CD4-positive, alpha-beta memory T cell (primary cell): ENCODE measurements at regions not wholly inside any gene's neighbourhood (a gene's known extent, or its start where the extent isn't known, plus 50 kb on each side); places are given as distances from the start of the nearest gene placed in this dataset.
"Not testable (repeated sequence)": the region's sequence is repeated elsewhere in the genome, so short reads cannot be mapped to it uniquely, and the experiment has no call there.

Experiments used
- CTCF ChIA-PET: fragments of 350-600 bp; sonication (Branson Sonifier 250); formaldehyde crosslinking; loops from one replicate; lab custom pipeline; 2021; ENCODE audit warnings: inconsistent platforms; ENCODE audit not compliant: partially characterized antibody; lab: Charles Lee
- POLR2A ChIA-PET: fragments of 350-600 bp; sonication (Branson Sonifier 250); formaldehyde crosslinking; loops from one replicate; lab custom pipeline; 2021; ENCODE audit not compliant: partially characterized antibody; lab: Charles Lee
- DNase-seq, 5 donors: peaks; one replicate each; pipeline versions ENCODE4 v3.0.0 to v3.0.0-alpha.2; 2020 to 2022; ENCODE audit warnings: mixed read lengths in 1 of 5
- H3K27ac ChIP-seq: one replicate; pipeline ENCODE4 v1.7.0; 2013; ENCODE audit warnings: low read depth, low read length
- H3K27me3 ChIP-seq: 2 replicates; pipeline ENCODE4 v1.7.0; 2013; ENCODE audit warnings: mild to moderate bottlenecking, low read length, moderate library complexity; ENCODE audit not compliant: insufficient read depth
- H3K36me3 ChIP-seq: 2 replicates; pipeline ENCODE4 v1.7.0; 2013; ENCODE audit warnings: mild to moderate bottlenecking, low read length, moderate library complexity; ENCODE audit not compliant: insufficient read depth
- H3K4me1 ChIP-seq: 2 replicates; pipeline ENCODE4 v1.7.0; 2013; ENCODE audit warnings: mild to moderate bottlenecking, low read length, moderate library complexity; ENCODE audit not compliant: insufficient read depth
- H3K4me3 ChIP-seq, 2 donors: one replicate each; pipeline ENCODE4 v1.7.0; 2013; ENCODE audit warnings: low read length in 2 of 2, mild to moderate bottlenecking in 1 of 2
- H3K9me3 ChIP-seq, 2 donors: one replicate each; pipeline ENCODE4 v1.7.0; 2013; ENCODE audit warnings: low read length in 2 of 2, control low read depth in 1 of 2; ENCODE audit not compliant: control insufficient read depth in 1 of 2
- H3K27ac Mint-ChIP-seq, 7 donors: one replicate each; pipeline ENCODE4 v1.8.0; 2020 to 2021; ENCODE audit warnings: mixed read lengths in 7 of 7, mild to moderate bottlenecking in 6 of 7, inconsistent platforms in 3 of 7, moderate library complexity in 3 of 7
- H3K27me3 Mint-ChIP-seq, 2 donors: one replicate each; pipeline ENCODE4 v1.8.0; 2020 to 2021; ENCODE audit warnings: mixed read lengths in 2 of 2
- H3K36me3 Mint-ChIP-seq, 2 donors: one replicate each; pipeline ENCODE4 v1.8.0; 2020 to 2021; ENCODE audit warnings: mixed read lengths in 2 of 2, inconsistent platforms in 1 of 2, mild to moderate bottlenecking in 1 of 2
- H3K4me1 Mint-ChIP-seq, 4 donors: one replicate each; pipeline ENCODE4 v1.8.0; 2020 to 2021; ENCODE audit warnings: mixed read lengths in 4 of 4, mild to moderate bottlenecking in 1 of 4
- H3K4me3 Mint-ChIP-seq, 8 donors: one replicate each; pipeline ENCODE4 v1.8.0; 2020 to 2021; ENCODE audit warnings: mixed read lengths in 8 of 8, mild to moderate bottlenecking in 7 of 8, moderate library complexity in 6 of 8, inconsistent platforms in 3 of 8
- H3K9me3 Mint-ChIP-seq, 8 donors: one replicate each; pipeline ENCODE4 v1.8.0; 2020 to 2021; ENCODE audit warnings: mixed read lengths in 8 of 8, mild to moderate bottlenecking in 5 of 8, inconsistent platforms in 3 of 8, moderate library complexity in 1 of 8
- intact Hi-C: fragments of 100-400 bp; cut with micrococcal nuclease; formaldehyde crosslinking; loops from one replicate; pipeline ENCODE4 v1.15.1; 2023

DNA sequence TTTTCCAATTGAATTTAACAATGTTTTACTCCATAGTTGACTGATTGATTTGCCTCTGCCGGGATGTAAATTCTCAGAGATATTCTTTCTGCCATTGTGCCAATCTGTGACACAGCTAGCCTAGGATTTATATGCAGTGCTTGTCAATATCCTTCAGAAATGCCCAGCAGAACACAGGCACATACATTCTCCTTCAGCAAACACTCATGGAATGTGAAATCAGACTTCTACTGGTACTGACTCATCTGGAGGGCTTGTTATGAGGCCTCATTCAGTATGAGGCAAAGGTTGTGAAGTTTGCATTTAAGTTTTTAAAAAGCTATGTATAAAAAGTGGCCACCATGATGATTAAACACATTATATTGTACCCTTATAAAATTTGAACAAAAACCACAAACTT, 158.4 kb downstream of the POTEC start:
- H3K4me1 ChIP-seq, H3K4me3 ChIP-seq, H3K4me1 Mint-ChIP-seq, H3K4me3 Mint-ChIP-seq, H3K9me3 ChIP-seq, H3K36me3 Mint-ChIP-seq, POLR2A ChIA-PET, H3K27ac Mint-ChIP-seq, intact Hi-C loops, H3K27ac ChIP-seq, H3K36me3 ChIP-seq, CTCF ChIA-PET, H3K27me3 Mint-ChIP-seq, DNase-seq, H3K27me3 ChIP-seq, H3K9me3 Mint-ChIP-seq: not testable (repeated sequence)

DNA sequence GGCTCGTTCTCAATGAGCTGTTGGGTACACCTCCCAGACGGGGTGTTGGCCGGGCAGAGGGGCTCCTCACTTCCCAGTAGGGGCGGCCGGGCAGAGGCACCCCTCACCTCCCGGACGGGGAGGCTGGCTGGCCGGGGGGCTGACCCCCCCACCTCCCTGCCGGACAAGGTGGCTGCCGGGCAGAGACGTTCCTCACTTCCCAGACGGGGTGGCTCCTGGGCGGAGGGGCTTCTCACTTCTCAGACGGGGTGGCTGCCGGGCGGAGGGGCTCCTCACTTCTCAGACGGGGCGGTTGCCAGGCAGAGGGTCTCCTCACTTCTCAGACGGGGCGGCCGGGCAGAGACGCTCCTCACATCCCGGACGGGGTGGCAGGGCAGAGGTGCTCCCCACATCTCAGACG, 160.7 kb downstream of the POTEC start:
- H3K9me3 ChIP-seq, H3K27me3 ChIP-seq, CTCF ChIA-PET, H3K36me3 ChIP-seq, H3K4me3 Mint-ChIP-seq, H3K27me3 Mint-ChIP-seq, H3K9me3 Mint-ChIP-seq, H3K36me3 Mint-ChIP-seq, POLR2A ChIA-PET, DNase-seq, H3K27ac ChIP-seq, H3K4me1 Mint-ChIP-seq, H3K4me1 ChIP-seq, H3K4me3 ChIP-seq, intact Hi-C loops, H3K27ac Mint-ChIP-seq: not testable (repeated sequence)

DNA sequence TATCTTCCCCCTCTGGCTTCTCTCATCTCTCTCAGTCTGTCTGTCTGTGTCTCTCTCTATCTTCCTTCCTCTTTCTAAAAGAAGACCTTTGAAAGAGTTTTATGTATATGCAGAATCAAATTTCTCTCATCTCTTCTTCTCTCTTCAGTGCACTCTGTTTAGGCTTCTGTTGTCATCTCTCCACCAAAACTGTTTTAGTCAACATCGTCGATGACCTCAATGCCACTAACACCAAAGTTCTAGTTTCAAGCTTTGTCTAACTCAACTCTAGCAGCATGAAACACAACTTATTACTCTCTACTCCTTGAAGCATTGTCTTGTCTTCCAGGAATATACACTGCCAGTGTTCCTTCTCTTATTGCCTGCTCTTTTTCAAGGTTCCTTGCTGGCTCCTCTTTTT, 163.9 kb downstream of the POTEC start:
- CTCF ChIA-PET, H3K4me3 ChIP-seq, H3K4me3 Mint-ChIP-seq, H3K9me3 ChIP-seq, H3K27me3 ChIP-seq, H3K4me1 ChIP-seq, H3K36me3 Mint-ChIP-seq, DNase-seq, intact Hi-C loops, H3K4me1 Mint-ChIP-seq, H3K27me3 Mint-ChIP-seq, POLR2A ChIA-PET, H3K36me3 ChIP-seq, H3K27ac Mint-ChIP-seq, H3K27ac ChIP-seq, H3K9me3 Mint-ChIP-seq: not testable (repeated sequence)

DNA sequence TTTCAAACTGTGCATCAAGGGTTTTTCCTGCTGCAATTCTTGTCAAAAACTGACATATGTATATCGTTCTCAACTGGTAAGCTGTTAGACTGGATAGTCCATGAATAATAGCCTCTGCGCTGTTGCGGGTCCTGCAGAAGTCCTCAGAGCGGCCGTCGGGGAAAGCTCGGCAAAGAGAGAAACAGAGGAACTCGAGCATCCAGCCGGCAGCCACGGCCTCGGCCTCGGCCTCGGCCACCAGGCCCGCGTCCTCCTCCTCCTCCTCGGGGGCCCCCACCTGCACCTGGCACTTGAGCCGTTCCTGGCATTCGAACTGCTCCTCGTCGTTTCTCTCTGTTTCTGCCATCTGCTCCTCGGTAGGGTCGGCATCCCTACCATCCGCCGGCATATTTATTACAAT, 165.0 kb downstream of the POTEC start:
- H3K4me1 ChIP-seq, H3K4me1 Mint-ChIP-seq, CTCF ChIA-PET, H3K27ac Mint-ChIP-seq, H3K4me3 ChIP-seq, H3K36me3 Mint-ChIP-seq, H3K27ac ChIP-seq, H3K9me3 Mint-ChIP-seq, intact Hi-C loops, POLR2A ChIA-PET, DNase-seq, H3K36me3 ChIP-seq, H3K4me3 Mint-ChIP-seq, H3K9me3 ChIP-seq, H3K27me3 Mint-ChIP-seq, H3K27me3 ChIP-seq: not testable (repeated sequence)

DNA sequence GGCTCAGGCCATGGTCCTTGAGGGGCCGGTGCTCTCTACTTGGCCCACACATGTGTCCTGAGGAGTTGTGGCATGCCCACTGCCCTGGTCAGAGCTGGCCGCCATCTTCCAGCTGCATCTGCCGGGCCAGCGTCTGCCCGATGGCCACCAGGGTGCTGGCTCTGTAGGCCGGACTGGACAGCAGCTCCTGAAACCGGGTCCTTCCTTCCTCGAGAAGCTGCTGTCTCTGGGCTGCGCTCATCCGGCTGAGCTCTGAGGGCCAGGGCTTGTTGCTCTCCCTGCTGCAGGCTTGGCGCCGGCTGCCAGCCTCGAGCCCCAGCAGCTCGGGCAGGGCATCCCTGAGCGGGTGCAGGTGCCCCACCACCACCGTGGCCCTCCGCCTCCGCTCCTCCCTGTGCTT, 182.1 kb downstream of the POTEC start:
- H3K4me3 ChIP-seq, H3K27ac Mint-ChIP-seq, CTCF ChIA-PET, H3K4me3 Mint-ChIP-seq, POLR2A ChIA-PET, H3K9me3 Mint-ChIP-seq, H3K27me3 ChIP-seq, H3K27ac ChIP-seq, H3K36me3 Mint-ChIP-seq, intact Hi-C loops, H3K27me3 Mint-ChIP-seq, H3K9me3 ChIP-seq, H3K4me1 Mint-ChIP-seq, H3K36me3 ChIP-seq, DNase-seq, H3K4me1 ChIP-seq: not testable (repeated sequence)

DNA sequence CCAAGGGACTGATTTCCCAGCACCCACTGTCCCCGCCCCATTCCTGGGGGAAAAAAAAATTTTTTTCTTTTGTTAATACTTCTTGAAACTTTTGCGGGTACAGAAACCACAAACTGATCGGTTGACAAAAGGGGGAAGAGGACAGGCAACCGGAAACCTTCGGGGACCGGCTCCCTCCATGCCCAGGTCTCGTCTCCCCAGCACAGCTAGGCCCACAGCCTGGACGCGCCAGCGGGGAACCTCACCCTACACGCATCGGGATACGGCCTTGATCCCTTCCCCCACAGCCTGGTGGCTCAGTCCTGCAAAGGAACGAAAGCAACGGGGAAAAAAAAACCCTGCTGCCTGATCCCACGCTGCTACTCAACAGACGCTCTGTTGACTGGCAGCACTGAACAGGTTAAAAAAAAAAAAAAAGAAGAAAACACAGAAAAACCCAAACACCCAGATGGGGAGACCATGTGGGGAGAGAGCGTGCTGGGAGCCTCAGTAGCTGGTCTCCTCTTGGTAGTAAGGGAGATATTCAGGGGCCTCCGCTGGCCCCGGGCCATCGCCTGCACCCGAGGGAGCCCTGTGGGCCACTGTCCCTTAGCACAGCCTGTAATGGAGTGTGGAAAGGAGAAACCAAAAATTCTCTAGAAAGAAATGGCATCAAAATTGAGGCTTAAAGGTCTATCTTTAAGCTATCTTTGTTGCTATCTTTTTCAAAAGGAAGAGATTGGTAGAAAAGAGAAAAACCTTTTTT, 185.7 kb downstream of the POTEC start:
- H3K4me3 Mint-ChIP-seq, DNase-seq, H3K9me3 ChIP-seq, POLR2A ChIA-PET, H3K36me3 ChIP-seq, H3K4me3 ChIP-seq, H3K27me3 ChIP-seq, H3K4me1 ChIP-seq, H3K27ac ChIP-seq, intact Hi-C loops, H3K27me3 Mint-ChIP-seq, H3K36me3 Mint-ChIP-seq, H3K4me1 Mint-ChIP-seq, H3K9me3 Mint-ChIP-seq, CTCF ChIA-PET, H3K27ac Mint-ChIP-seq: not testable (repeated sequence)

DNA sequence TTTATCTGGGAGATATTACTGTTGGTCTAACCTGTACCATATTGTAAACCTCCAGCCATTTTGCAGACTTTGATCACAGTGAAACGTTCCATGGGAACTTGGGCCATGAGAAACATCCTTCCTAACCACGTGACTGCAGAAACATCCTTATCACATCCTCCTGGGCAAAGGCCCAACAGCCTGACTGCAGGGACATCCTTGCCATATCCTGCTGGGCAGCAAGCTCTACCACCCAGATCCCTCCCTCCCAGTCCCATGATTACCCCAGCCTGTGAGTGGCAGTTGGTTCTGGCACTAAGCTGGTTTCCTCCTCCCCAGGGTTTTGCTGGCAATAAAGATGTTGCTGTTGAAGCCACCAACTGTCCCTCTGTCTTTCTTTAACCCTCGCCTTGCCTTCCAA, 201.2 kb downstream of the POTEC start:
- H3K36me3 ChIP-seq, H3K4me3 Mint-ChIP-seq, H3K4me1 Mint-ChIP-seq, H3K4me3 ChIP-seq, H3K27ac ChIP-seq, H3K9me3 Mint-ChIP-seq, H3K27ac Mint-ChIP-seq, DNase-seq, intact Hi-C loops, CTCF ChIA-PET, H3K27me3 Mint-ChIP-seq, POLR2A ChIA-PET, H3K4me1 ChIP-seq, H3K27me3 ChIP-seq, H3K36me3 Mint-ChIP-seq, H3K9me3 ChIP-seq: not testable (repeated sequence)

DNA sequence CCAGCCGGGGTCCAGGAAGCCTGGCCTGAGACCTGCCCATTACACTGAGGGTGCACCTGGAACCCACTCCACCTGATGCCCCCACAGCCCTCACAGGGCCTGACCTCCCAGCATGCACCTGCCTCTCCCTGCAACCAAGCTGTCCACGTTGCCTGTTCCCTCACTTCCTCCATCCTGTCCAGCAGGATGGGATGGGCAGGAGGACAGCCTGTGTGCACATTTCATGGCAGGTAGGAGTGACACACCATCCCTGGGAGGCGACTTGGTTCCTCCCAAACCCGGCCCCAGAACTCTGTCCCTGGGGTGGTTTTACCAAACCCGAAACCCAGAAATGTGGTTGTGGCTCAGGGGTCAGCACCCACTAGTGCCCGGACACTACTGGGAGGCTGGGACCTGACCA, 203.8 kb upstream of the ZNF519 start:
- H3K36me3 Mint-ChIP-seq, CTCF ChIA-PET, H3K27ac Mint-ChIP-seq, intact Hi-C loops, H3K4me1 ChIP-seq, H3K9me3 Mint-ChIP-seq, H3K27ac ChIP-seq, H3K27me3 ChIP-seq, H3K9me3 ChIP-seq, DNase-seq, POLR2A ChIA-PET, H3K4me3 ChIP-seq, H3K27me3 Mint-ChIP-seq, H3K4me1 Mint-ChIP-seq, H3K36me3 ChIP-seq, H3K4me3 Mint-ChIP-seq: not testable (repeated sequence)
